ENCODE measurements at regions not wholly inside any gene's neighbourhood (a gene's known extent, or its start where the extent isn't known, plus 50 kb on each side); places are given as distances from the start of the nearest gene placed in this dataset.

DNA sequence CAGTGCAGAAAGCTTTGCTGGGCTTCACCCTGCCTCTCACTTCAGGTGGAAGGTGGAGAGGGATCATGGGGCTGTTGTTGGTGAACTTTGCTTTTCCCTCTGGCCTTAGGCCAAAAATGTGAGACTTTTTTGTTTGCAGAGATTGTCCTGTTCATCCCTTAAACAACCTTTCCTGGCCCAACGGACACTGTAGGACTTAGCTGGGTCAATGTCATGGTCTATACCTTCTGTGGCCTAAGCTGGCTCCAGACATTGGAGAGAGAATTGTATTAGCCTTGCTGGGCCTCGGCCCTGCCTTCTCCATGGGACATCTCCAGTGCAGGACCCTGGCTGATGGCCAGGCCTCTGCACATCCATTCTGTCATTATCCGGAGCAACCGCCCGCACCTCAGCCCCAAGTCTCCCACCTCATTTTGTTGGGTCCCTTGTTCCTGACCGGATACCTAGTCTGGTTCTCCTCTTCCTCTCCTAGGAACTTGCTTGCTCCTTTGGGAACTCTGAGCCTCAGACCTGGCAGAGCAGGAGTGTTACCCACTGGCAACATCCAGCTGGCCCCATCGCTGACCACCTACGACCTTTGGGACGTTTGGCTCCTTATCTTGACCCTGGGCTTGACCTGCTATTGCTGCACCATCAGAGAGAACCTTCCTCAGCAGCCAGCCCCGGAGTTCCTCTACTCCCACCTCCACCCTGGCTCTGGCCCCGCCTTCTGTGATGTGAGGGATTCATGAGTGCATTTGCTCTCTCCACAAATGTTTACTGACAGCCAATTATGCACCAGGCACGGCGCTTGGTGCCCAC, 128.2 kb downstream of the BANF2 start:
- H3K4me2 ChIP-seq (ENCODE audit: low read depth, low read length) = peak overlapping the region; percentile 42
- no peak overlapping the region for H3K27ac ChIP-seq (ENCODE audit: extremely low read length, insufficient read depth, low read length)
- no TSS peak for BruUV-seq (replicated peaks)
- 28% methylated on average over 13 of the region's 13 CpGs for WGBS (ENCODE audit: low lambda C conversion rate)
- ChIA-PET CTCF (ENCODE audit: low intra/inter-chr PET ratio, low total read pairs) (no interaction called here), POLR2A (interaction anchor here (1.0 to 5.7 kb wide), 7 partner anchors 18 to 146 kb away, joined by 3 to 60 read pairs (median 5); partner anchors contain the start of gene RRBP1)
- in situ Hi-C loops (cut with HindIII; ENCODE audit: extremely low pct_ligation_motif_present, low pct_unique_long_range_greater_than_20kb) = no loop called here
- no peaks in the 10 kb centered on the region for H3K36me3 ChIP-seq (replicated peaks in 1 of 2; ENCODE audit: control insufficient read depth in 1 of 2, insufficient read depth in 2 of 2, low read length in 2 of 2)
- DNase-seq (ENCODE audit: low spot score) (peak; percentile 81), ATAC-seq (peak; percentile 73), FAIRE-seq (peak; percentile 93)
- H3K79me2 ChIP-seq (ENCODE audit: insufficient read depth, low read length) = no peaks in the 10 kb centered on the region
- intact Hi-C loops (cut with micrococcal nuclease; ENCODE audit: unreplicated experiment) = loop anchor here (1.0 to 5.0 kb wide), 2 partner anchors 69 to 106 kb away; no protein-coding TSS in a partner anchor
- H2AFZ ChIP-seq (ENCODE audit: low read length) = no peak overlapping the region
- no peaks in the 10 kb centered on the region for H3K9me3 ChIP-seq (ENCODE audit: low read length)
- H4K20me1 ChIP-seq (ENCODE audit: insufficient read depth, low read length) = no peaks in the 10 kb centered on the region
- H3K4me1 ChIP-seq (ENCODE audit: insufficient read depth, low read length) = peaks cover 72% of the 10 kb centered on the region
- no peaks in the 10 kb centered on the region; a peak in 1 of 5 replicates for H3K27me3 ChIP-seq (ENCODE audit: control insufficient read depth in 1 of 2, insufficient read depth in 2 of 2, low read length in 2 of 2)
- no peak overlapping the region for H3K9ac ChIP-seq (ENCODE audit: insufficient read depth, low read depth, low read length)
- peak overlapping the region in 1 of 3 experiments; percentile 1; a peak in 1 of 6 replicates for H3K4me3 ChIP-seq (replicated peaks in 1 of 3; ENCODE audit: insufficient read depth in 1 of 3, low read depth in 2 of 3, low read length in 3 of 3)
- TF ChIP-seq MTF1 (CRISPR knock-in tag; IDR thresholded peaks at IDR 0.05) (no peak), ISL2 (CRISPR knock-in tag; IDR thresholded peaks at IDR 0.05) (peak; percentile 75; the same call in 1 of the 2 replicates), FOXA3 (CRISPR knock-in tag; IDR thresholded peaks at IDR 0.05) (peak; percentile 38; the same call in 1 of the 2 replicates), CENPT (CRISPR knock-in tag; IDR thresholded peaks at IDR 0.05; ENCODE audit: low read depth) (no peak), ZNF598 (CRISPR knock-in tag; IDR thresholded peaks at IDR 0.05; ENCODE audit: borderline replicate concordance) (0 out of 2 replicates have a peak, but pooled peaks have one; percentile 33), REXO4 (CRISPR knock-in tag; IDR thresholded peaks at IDR 0.05; ENCODE audit: borderline replicate concordance) (no peak), ESRRA (CRISPR knock-in tag; IDR thresholded peaks at IDR 0.05; ENCODE audit: low read depth) (peak; percentile 86), ZNF777 (CRISPR knock-in tag; IDR thresholded peaks at IDR 0.05) (peak; percentile 51; the same call in 1 of the 2 replicates), ISX (CRISPR knock-in tag; conservative IDR thresholded peaks at IDR 0.05) (no peak), HMG20B (CRISPR knock-in tag; conservative IDR thresholded peaks at IDR 0.05) (no peak; the same call in 1 of the 2 replicates), ZNF329 (CRISPR knock-in tag; IDR thresholded peaks at IDR 0.05; ENCODE audit: low read depth) (no peak)
- TF ChIP-seq, protein P1, sequence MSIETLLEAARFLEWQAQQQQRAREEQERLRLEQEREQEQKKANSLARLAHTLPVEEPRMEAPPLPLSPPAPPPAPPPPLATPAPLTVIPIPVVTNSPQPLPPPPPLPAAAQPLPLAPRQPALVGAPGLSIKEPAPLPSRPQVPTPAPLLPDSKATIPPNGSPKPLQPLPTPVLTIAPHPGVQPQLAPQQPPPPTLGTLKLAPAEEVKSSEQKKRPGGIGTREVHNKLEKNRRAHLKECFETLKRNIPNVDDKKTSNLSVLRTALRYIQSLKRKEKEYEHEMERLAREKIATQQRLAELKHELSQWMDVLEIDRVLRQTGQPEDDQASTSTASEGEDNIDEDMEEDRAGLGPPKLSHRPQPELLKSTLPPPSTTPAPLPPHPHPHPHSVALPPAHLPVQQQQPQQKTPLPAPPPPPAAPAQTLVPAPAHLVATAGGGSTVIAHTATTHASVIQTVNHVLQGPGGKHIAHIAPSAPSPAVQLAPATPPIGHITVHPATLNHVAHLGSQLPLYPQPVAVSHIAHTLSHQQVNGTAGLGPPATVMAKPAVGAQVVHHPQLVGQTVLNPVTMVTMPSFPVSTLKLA (IDR thresholded peaks at IDR 0.05) = no peak
- TF ChIP-seq, protein P2, sequence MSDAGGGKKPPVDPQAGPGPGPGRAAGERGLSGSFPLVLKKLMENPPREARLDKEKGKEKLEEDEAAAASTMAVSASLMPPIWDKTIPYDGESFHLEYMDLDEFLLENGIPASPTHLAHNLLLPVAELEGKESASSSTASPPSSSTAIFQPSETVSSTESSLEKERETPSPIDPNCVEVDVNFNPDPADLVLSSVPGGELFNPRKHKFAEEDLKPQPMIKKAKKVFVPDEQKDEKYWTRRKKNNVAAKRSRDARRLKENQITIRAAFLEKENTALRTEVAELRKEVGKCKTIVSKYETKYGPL (CRISPR knock-in tag; IDR thresholded peaks at IDR 0.05) = no peak
- TF ChIP-seq, protein P3, sequence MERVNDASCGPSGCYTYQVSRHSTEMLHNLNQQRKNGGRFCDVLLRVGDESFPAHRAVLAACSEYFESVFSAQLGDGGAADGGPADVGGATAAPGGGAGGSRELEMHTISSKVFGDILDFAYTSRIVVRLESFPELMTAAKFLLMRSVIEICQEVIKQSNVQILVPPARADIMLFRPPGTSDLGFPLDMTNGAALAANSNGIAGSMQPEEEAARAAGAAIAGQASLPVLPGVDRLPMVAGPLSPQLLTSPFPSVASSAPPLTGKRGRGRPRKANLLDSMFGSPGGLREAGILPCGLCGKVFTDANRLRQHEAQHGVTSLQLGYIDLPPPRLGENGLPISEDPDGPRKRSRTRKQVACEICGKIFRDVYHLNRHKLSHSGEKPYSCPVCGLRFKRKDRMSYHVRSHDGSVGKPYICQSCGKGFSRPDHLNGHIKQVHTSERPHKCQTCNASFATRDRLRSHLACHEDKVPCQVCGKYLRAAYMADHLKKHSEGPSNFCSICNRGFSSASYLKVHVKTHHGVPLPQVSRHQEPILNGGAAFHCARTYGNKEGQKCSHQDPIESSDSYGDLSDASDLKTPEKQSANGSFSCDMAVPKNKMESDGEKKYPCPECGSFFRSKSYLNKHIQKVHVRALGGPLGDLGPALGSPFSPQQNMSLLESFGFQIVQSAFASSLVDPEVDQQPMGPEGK (CRISPR knock-in tag; IDR thresholded peaks at IDR 0.05) = peak; percentile 20; the same call in 1 of the 2 replicates
- TF ChIP-seq, protein P4, sequence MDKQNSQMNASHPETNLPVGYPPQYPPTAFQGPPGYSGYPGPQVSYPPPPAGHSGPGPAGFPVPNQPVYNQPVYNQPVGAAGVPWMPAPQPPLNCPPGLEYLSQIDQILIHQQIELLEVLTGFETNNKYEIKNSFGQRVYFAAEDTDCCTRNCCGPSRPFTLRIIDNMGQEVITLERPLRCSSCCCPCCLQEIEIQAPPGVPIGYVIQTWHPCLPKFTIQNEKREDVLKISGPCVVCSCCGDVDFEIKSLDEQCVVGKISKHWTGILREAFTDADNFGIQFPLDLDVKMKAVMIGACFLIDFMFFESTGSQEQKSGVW (CRISPR knock-in tag; IDR thresholded peaks at IDR 0.05; ENCODE audit: borderline replicate concordance) = no peak
- TF ChIP-seq, protein P5, sequence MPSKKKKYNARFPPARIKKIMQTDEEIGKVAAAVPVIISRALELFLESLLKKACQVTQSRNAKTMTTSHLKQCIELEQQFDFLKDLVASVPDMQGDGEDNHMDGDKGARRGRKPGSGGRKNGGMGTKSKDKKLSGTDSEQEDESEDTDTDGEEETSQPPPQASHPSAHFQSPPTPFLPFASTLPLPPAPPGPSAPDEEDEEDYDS (CRISPR knock-in tag; IDR thresholded peaks at IDR 0.05) = no peak; the same call in 1 of the 2 replicates
- TF ChIP-seq, protein P6, sequence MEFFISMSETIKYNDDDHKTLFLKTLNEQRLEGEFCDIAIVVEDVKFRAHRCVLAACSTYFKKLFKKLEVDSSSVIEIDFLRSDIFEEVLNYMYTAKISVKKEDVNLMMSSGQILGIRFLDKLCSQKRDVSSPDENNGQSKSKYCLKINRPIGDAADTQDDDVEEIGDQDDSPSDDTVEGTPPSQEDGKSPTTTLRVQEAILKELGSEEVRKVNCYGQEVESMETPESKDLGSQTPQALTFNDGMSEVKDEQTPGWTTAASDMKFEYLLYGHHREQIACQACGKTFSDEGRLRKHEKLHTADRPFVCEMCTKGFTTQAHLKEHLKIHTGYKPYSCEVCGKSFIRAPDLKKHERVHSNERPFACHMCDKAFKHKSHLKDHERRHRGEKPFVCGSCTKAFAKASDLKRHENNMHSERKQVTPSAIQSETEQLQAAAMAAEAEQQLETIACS (CRISPR knock-in tag; IDR thresholded peaks at IDR 0.05) = peak; percentile 23; the same call in 1 of the 2 replicates

All from HepG2 (cell line).